Endodermal cell (in vitro differentiated cells): ENCODE measurements at regions not wholly inside any gene's neighbourhood (a gene's known extent, or its start where the extent isn't known, plus 50 kb on each side); places are given as distances from the start of the nearest gene placed in this dataset.

Experiments used
- DNase-seq: peaks from one replicate; pipeline ENCODE4 v3.0.0-alpha.2; 2017
- H3K27ac ChIP-seq: 2 replicates; pipeline ENCODE4 v1.5.1; 2013; ENCODE audit warnings: mild to moderate bottlenecking, low read depth, low read length, moderate library complexity
- H3K27me3 ChIP-seq: 2 replicates; pipeline ENCODE4 v1.6.1; 2013; ENCODE audit warnings: mild to moderate bottlenecking, low read length, moderate library complexity; ENCODE audit not compliant: insufficient read depth, control insufficient read depth, poor library complexity, severe bottlenecking
- H3K36me3 ChIP-seq: 2 replicates; pipeline ENCODE4 v1.7.0; 2013; ENCODE audit warnings: mild to moderate bottlenecking, low read length, moderate library complexity; ENCODE audit not compliant: control insufficient read depth, insufficient read depth
- H3K4me1 ChIP-seq: one replicate; pipeline ENCODE4 v1.7.0; 2013; ENCODE audit warnings: low read length; ENCODE audit not compliant: control insufficient read depth, insufficient read depth
- H3K4me3 ChIP-seq: 2 replicates; pipeline ENCODE4 v1.5.1; 2013; ENCODE audit warnings: mild to moderate bottlenecking, low read length, moderate library complexity
- H3K9ac ChIP-seq: 2 replicates; pipeline ENCODE4 v1.6.1; 2013; ENCODE audit warnings: mild to moderate bottlenecking, low read length, moderate library complexity; ENCODE audit not compliant: poor library complexity, severe bottlenecking; ENCODE audit errors: extremely low read depth
- H3K9me3 ChIP-seq: 2 replicates; pipeline ENCODE4 v1.6.1; 2013; ENCODE audit warnings: mild to moderate bottlenecking, low read length, moderate library complexity; ENCODE audit not compliant: control insufficient read depth
- H3K27ac Mint-ChIP-seq: 2 replicates; pipeline ENCODE4 v1.8.0; 2020; ENCODE audit warnings: mixed read lengths
- H3K27me3 Mint-ChIP-seq: 2 replicates; pipeline ENCODE4 v1.8.0; 2021; ENCODE audit warnings: mild to moderate bottlenecking, mixed read lengths; ENCODE audit not compliant: insufficient read depth
- H3K36me3 Mint-ChIP-seq: 2 replicates; pipeline ENCODE4 v1.8.0; 2020; ENCODE audit warnings: low read depth, mixed read lengths
- H3K4me1 Mint-ChIP-seq: 2 replicates; pipeline ENCODE4 v1.8.0; 2020; ENCODE audit warnings: mixed read lengths
- H3K4me3 Mint-ChIP-seq: 2 replicates; pipeline ENCODE4 v1.8.0; 2020; ENCODE audit warnings: mild to moderate bottlenecking, moderate library complexity, mixed read lengths
- H3K9me3 Mint-ChIP-seq: 2 replicates; pipeline ENCODE4 v1.8.0; 2020; ENCODE audit warnings: mild to moderate bottlenecking, mixed read lengths
- CTCF ChIP-seq: fragments of 200-600 bp; sonication (generic); conservative IDR thresholded peaks from 2 replicates; pipeline ENCODE4 v1.5.0; 2021; ENCODE audit warnings: antibody characterized with exemption, mild to moderate bottlenecking
- WGBS, 2 experiments: methylation state at CpG; one replicate each; pipeline versions ENCODE4 v1.1.5 to v1.1.7; 2013; ENCODE audit warnings: missing lambda C conversion rate in 2 of 2, mixed read lengths in 1 of 2; ENCODE audit not compliant: insufficient coverage in 1 of 2, insufficient read length in 1 of 2; 5-methylcytosine and 5-hydroxymethylcytosine counted together

- no CpG with 5 or more reads among the region's 1 CpG for WGBS, 2 experiments
- no peak overlapping the region for H3K4me3 Mint-ChIP-seq
Observed at GRCh38 chr3:103134023-103134724, 699.4 kb downstream of the ZPLD1 start.

GRCh38 chr3:103136621-103137020 is 701.8 kb downstream of the ZPLD1 start:
- Histone ChIP-seq H3K4me1 (no peaks in the 10 kb centered on the region), H3K27me3 (no peaks in the 10 kb centered on the region), H3K9me3 (no peaks in the 10 kb centered on the region), H3K9ac (no peak overlapping the region), H3K27ac (no peak overlapping the region), H3K36me3 (no peaks in the 10 kb centered on the region), H3K4me3 (no peak overlapping the region)
- H3K27me3 Mint-ChIP-seq, result no peaks in the 10 kb centered on the region
- H3K4me1 Mint-ChIP-seq, result peaks cover 5% of the 10 kb centered on the region
- H3K9me3 Mint-ChIP-seq, result no peaks in the 10 kb centered on the region
- DNase-seq, result no peak
- TF ChIP-seq CTCF, result no peak
- no peak overlapping the region for H3K27ac Mint-ChIP-seq
- H3K36me3 Mint-ChIP-seq, result no peaks in the 10 kb centered on the region
- H3K4me3 Mint-ChIP-seq, result no peak overlapping the region

More at GRCh38 chr3:103134023-103134724, 699.4 kb downstream of the ZPLD1 start:
- Mint-ChIP-seq H3K27me3 (no peaks in the 10 kb centered on the region), H3K9me3 (no peaks in the 10 kb centered on the region), H3K36me3 (no peaks in the 10 kb centered on the region), H3K27ac (no peak overlapping the region), H3K4me1 (no peaks in the 10 kb centered on the region)
- Histone ChIP-seq H3K27me3 (no peaks in the 10 kb centered on the region), H3K9ac (no peak overlapping the region), H3K4me1 (no peaks in the 10 kb centered on the region), H3K27ac (no peak overlapping the region), H3K36me3 (no peaks in the 10 kb centered on the region), H3K9me3 (no peaks in the 10 kb centered on the region), H3K4me3 (no peak overlapping the region)
- DNase-seq, result no peak
- no peak for TF ChIP-seq CTCF

- no peaks in the 10 kb centered on the region for H3K36me3 ChIP-seq
- Mint-ChIP-seq H3K9me3 (no peaks in the 10 kb centered on the region), H3K4me3 (no peak overlapping the region), H3K27me3 (no peaks in the 10 kb centered on the region), H3K4me1 (peaks cover 5% of the 10 kb centered on the region), H3K27ac (no peak overlapping the region), H3K36me3 (no peaks in the 10 kb centered on the region)
- H3K27me3 ChIP-seq, result no peaks in the 10 kb centered on the region
- H3K9ac ChIP-seq, result no peak overlapping the region
- H3K4me1 ChIP-seq, result no peaks in the 10 kb centered on the region
- H3K4me3 ChIP-seq, result no peak overlapping the region
- no peak for DNase-seq
- no peak overlapping the region for H3K27ac ChIP-seq
- TF ChIP-seq CTCF, result no peak
- no peaks in the 10 kb centered on the region for H3K9me3 ChIP-seq
Observed at GRCh38 chr3:103137830-103138229, 703.0 kb downstream of the ZPLD1 start.
